Neutrophil (primary cell): ENCODE measurements at regions not wholly inside any gene's neighbourhood (a gene's known extent, or its start where the extent isn't known, plus 50 kb on each side); places are given as distances from the start of the nearest gene placed in this dataset.
"Not testable (repeated sequence)": the region's sequence is repeated elsewhere in the genome, so short reads cannot be mapped to it uniquely, and the experiment has no call there.

Experiments
- H3K27ac ChIP-seq: fragments of 200-600 bp; sonication (generic); 2 replicates; pipeline ENCODE4 v1.5.1; 2016; ENCODE audit warnings: mild to moderate bottlenecking, moderate library complexity
- H3K27me3 ChIP-seq: fragments of 200-600 bp; sonication (generic); 2 replicates; pipeline ENCODE4 v1.6.0; 2016; ENCODE audit warnings: mild to moderate bottlenecking
- H3K36me3 ChIP-seq: fragments of 200-600 bp; sonication (generic); 2 replicates; pipeline ENCODE4 v1.5.1; 2017
- H3K4me1 ChIP-seq, 2 experiments: fragments of 200-600 bp in 1 of 2; sonication (generic) in 1 of 2; 1 replicate in 1 of 2; 2 replicates in 1 of 2; pipeline versions ENCODE4 v1.5.1 to v1.6.1; 2013 to 2016; ENCODE audit warnings: low read depth in 1 of 2, low read length in 1 of 2, mild to moderate bottlenecking in 1 of 2, moderate library complexity in 1 of 2; ENCODE audit not compliant: control insufficient read depth in 1 of 2, insufficient read depth in 1 of 2
- H3K4me3 ChIP-seq, 2 experiments: fragments of 200-600 bp in 1 of 2; sonication (generic) in 1 of 2; 1 replicate in 1 of 2; 2 replicates in 1 of 2; pipeline ENCODE4 v1.5.1; 2013 to 2016; ENCODE audit warnings: low read depth in 1 of 2, low read length in 1 of 2, mild to moderate bottlenecking in 1 of 2, moderate library complexity in 1 of 2
- H3K9me3 ChIP-seq: fragments of 200-600 bp; sonication (generic); 2 replicates; pipeline ENCODE4 v1.5.1; 2016
- TF ChIP-seq, protein P1 (sequence below): fragments of 200-600 bp; sonication (generic); IDR thresholded peaks from 2 replicates; pipeline ENCODE4 v1.5.1; 2016; ENCODE audit warnings: antibody characterized with exemption

DNA sequence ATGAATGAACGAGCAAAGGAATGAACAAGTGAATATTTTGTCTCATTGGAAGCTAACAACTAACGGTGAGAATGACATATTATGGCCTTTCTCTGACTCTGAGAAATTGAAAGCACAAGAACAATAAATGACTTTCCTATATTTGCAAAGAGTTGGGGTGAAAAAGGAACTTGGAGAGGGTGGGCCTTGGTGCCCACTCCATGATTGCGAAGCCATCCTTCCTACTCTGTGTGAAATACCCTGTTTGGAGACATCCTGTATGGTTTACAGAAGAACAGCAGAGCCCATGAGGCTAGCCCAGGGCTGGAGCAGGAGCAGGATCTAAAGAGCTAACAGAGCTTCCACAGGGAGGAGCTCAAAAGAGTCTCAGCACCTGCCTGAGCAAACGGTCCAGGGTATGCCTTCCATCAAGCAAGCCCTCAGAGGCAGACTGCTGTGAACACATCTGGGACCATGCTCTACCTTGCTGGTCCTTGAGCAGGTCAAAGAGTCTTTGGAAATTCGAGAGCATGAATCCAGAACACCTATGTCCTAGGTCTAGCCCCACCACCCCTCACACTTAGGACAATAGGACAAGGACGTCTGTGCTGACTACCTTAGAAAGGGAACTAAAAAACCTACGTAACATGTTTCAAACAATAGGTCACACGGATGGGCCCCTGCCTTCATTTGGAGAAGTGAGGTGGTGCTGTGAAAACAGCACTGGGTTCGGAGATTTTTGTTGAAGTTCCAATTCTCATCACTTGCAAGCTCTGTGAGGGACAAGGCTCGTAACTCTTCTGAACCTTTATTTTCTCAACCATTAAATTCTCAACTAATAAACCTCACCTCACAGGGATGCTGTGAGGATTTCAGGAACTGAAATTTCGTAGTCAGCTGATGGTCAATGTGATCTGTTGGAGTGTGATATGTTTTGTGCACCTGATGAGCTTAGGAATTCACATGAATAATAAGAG, 377.4 kb downstream of the RRAGC start:
- no peaks in the 10 kb centered on the region for H3K36me3 ChIP-seq
- peak overlapping the region; percentile 16 to 29 for H3K4me3 ChIP-seq
- peaks cover 52 to 62% of the 10 kb centered on the region in 2 experiments for H3K4me1 ChIP-seq
- no peaks in the 10 kb centered on the region for H3K9me3 ChIP-seq
- peak overlapping the region; percentile 95 for H3K27ac ChIP-seq
- H3K27me3 ChIP-seq, result no peaks in the 10 kb centered on the region
- TF ChIP-seq, protein P1, sequence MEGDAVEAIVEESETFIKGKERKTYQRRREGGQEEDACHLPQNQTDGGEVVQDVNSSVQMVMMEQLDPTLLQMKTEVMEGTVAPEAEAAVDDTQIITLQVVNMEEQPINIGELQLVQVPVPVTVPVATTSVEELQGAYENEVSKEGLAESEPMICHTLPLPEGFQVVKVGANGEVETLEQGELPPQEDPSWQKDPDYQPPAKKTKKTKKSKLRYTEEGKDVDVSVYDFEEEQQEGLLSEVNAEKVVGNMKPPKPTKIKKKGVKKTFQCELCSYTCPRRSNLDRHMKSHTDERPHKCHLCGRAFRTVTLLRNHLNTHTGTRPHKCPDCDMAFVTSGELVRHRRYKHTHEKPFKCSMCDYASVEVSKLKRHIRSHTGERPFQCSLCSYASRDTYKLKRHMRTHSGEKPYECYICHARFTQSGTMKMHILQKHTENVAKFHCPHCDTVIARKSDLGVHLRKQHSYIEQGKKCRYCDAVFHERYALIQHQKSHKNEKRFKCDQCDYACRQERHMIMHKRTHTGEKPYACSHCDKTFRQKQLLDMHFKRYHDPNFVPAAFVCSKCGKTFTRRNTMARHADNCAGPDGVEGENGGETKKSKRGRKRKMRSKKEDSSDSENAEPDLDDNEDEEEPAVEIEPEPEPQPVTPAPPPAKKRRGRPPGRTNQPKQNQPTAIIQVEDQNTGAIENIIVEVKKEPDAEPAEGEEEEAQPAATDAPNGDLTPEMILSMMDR, result no peak

DNA sequence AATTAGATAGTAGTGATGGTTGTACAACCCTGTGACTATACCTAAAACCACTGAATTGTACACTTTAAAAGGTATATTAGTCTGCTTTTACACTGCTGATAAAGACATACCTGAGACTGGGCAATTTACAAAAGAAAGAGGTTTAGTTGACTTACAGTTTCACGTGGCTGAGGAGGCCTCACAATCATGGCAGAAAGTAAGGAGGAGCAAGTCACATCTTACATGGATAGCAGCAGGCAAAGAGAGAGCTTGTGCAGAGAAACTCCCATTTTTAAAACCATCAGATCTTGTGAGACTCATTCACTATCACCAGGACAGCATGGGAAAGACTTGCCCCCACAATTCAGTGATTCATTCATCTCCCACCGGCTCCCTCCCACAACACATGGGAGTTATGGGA, 379.9 kb downstream of the RRAGC start:
- H3K36me3 ChIP-seq, H3K9me3 ChIP-seq, H3K4me3 ChIP-seq, H3K27me3 ChIP-seq: not testable (repeated sequence)
- H3K27ac ChIP-seq, result peak overlapping the region; percentile 11
- H3K4me1 ChIP-seq, result peaks cover 56 to 63% of the 10 kb centered on the region in 2 experiments

DNA sequence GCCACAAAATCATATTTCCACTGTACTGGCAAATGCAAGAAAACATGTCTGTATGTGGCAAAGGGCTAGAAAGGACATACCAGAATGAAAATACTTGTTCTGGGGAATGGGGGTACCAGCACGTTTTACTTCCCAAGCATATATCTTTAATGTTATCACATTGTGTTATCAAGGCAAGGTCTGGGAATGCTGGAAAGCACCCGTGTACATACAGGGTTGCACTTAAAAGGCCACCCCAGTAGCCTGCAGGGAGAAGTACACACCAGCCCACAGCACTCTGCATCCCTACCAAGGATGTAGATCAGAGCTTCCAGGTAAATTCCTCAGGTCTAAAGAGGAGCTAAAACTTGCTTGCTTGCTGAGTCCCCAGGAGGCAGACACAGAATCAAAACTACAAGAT, 381.8 kb downstream of the RRAGC start:
- Histone ChIP-seq H3K36me3 (no peaks in the 10 kb centered on the region), H3K4me1 (peaks cover 51 to 60% of the 10 kb centered on the region in 2 experiments), H3K9me3 (no peaks in the 10 kb centered on the region), H3K4me3 (no peak overlapping the region), H3K27ac (no peak overlapping the region), H3K27me3 (no peaks in the 10 kb centered on the region)
- TF ChIP-seq, protein P1, result no peak

DNA sequence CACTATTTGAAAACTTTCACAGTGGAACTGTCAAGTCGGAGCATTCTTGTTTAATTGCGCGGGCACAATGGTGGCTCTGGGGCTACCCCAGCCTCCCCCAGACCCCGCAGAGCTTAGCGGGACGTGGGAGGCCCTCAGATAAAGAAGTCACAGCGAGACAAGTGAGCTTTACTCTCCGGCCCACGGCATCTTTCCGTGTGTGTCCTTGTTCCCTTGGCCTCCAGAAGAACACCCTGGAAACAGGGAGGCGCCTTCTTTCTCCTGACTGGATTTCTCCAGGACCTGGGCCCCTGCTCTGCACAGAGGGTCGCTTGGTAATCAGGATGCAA, 382.8 kb downstream of the RRAGC start:
- H3K4me1 ChIP-seq, result peaks cover 41 to 57% of the 10 kb centered on the region in 2 experiments
- TF ChIP-seq, protein P1, result no peak
- H3K27ac ChIP-seq, result no peak overlapping the region
- H3K9me3 ChIP-seq, result no peaks in the 10 kb centered on the region
- no peaks in the 10 kb centered on the region for H3K27me3 ChIP-seq
- H3K4me3 ChIP-seq, result peak overlapping the region in 1 of 2 experiments; percentile 60
- no peaks in the 10 kb centered on the region for H3K36me3 ChIP-seq

DNA sequence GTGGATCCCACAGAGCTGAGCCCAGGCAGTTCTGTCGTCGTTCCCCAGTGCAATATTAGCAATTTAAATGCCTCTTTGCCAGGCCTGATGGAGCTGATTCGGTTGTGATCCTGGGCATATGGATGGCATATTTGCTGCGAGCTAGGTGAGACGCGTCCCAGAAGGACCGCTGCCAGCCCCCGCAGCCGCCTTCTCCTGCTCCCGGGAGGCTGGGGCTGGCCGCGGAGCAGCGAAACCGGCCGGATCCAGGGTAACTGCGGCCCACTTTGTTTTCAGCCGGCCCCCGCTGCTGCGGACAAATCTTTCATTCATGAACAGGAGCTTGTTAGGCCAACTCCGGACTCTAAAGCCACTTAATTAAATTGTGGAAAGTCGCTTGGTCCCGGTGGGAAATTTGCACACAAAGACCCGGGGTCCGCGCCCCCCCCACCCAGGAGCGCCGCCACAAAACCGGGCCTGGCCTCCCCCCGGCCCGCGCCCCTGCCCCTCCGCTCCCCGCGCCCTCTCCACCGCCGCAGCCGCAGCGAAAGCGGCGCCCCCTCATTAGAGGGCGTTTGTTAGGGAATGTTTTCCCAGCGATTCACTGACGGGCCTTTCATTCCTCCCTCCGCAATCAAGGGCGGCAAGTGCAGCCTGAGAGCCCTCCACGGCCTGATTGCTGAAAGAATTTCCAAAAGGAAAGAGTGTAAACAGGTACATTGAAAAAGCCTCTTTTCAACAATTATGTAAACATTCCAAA, 383.3 kb downstream of the RRAGC start:
- Histone ChIP-seq H3K27me3 (no peaks in the 10 kb centered on the region), H3K4me1 (peaks cover 36 to 51% of the 10 kb centered on the region in 2 experiments), H3K4me3 (peak overlapping the region; percentile 42 to 60), H3K9me3 (no peaks in the 10 kb centered on the region), H3K36me3 (no peaks in the 10 kb centered on the region), H3K27ac (peak overlapping the region; percentile 91)
- TF ChIP-seq, protein P1, result no peak

DNA sequence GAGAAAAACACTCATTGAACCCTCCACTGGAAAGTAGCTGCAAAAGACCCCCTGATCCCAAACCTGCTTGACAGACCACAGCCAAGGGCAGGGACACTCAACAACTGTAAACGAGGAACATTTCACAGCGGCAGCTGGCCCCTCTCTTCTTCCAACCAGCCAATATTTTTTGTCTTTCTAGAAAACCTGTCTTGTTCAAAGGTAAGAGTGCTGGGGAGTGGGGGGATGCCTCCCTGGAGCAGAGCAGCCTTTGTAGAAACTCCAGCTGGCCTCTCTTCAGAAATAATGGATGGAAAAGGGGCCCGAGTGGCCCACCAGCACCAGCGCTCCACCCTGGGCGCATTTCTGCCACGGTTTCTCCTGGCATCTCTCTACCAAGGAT, 384.0 kb downstream of the RRAGC start:
- Histone ChIP-seq H3K4me1 (peaks cover 33 to 45% of the 10 kb centered on the region in 2 experiments), H3K36me3 (no peaks in the 10 kb centered on the region), H3K27ac (peak overlapping the region; percentile 91), H3K4me3 (peak overlapping the region; percentile 42 to 60), H3K9me3 (no peaks in the 10 kb centered on the region), H3K27me3 (no peaks in the 10 kb centered on the region)
- TF ChIP-seq, protein P1, result no peak
